B cell (primary cell): ENCODE measurements at regions not wholly inside any gene's neighbourhood (a gene's known extent, or its start where the extent isn't known, plus 50 kb on each side); places are given as distances from the start of the nearest gene placed in this dataset.

Experiments used
- ATAC-seq: fragments of 200-7000 bp; cut with Tn5 transposase; one replicate; pipeline ENCODE4 v1.10.0; 2021; ENCODE audit warnings: low read depth, mild to moderate bottlenecking, moderate number of reproducible peaks, moderate library complexity
- CTCF ChIA-PET: fragments of 350-600 bp; sonication (Branson Sonifier 250); formaldehyde crosslinking; loops from one replicate; lab custom pipeline; 2021; ENCODE audit warnings: antibody characterized with exemption, inconsistent platforms; lab: Charles Lee
- POLR2A ChIA-PET: fragments of 350-600 bp; sonication (Branson Sonifier 250); formaldehyde crosslinking; loops from one replicate; lab custom pipeline; 2021; ENCODE audit warnings: antibody characterized with exemption; lab: Charles Lee
- DNase-seq: peaks from one replicate; pipeline ENCODE4 v3.0.0; 2013
- H2AFZ ChIP-seq: 2 replicates; pipeline ENCODE4 v1.6.1; 2012; ENCODE audit warnings: mild to moderate bottlenecking, low read depth, low read length; ENCODE audit not compliant: insufficient read depth, poor library complexity, severe bottlenecking
- H3K27ac ChIP-seq, 2 donors: 1 replicate in 1 of 2; 2 replicates in 1 of 2; pipeline ENCODE4 v1.5.1; 2012 to 2013; ENCODE audit warnings: low read length in 2 of 2, mild to moderate bottlenecking in 2 of 2, moderate library complexity in 1 of 2
- H3K27me3 ChIP-seq, 4 experiments: fragments of 200-600 bp in 1 of 4; sonication (generic) in 1 of 4; replicated peaks in 1 of 4; 1 replicate in 2 of 4; 2 replicates in 2 of 4; pipeline versions ENCODE4 v1.6.1 to v1.7.0; 2013 to 2016; ENCODE audit warnings: low read length in 3 of 4, mild to moderate bottlenecking in 2 of 4, mixed read lengths in 1 of 4, moderate library complexity in 1 of 4; ENCODE audit not compliant: insufficient read depth in 4 of 4, control insufficient read depth in 3 of 4; ENCODE audit errors: control extremely low read depth in 1 of 4
- H3K36me3 ChIP-seq, 2 experiments: replicated peaks in 1 of 2; 1 replicate in 1 of 2; 2 replicates in 1 of 2; pipeline versions ENCODE4 v1.6.1 to v1.7.1; 2013; ENCODE audit warnings: low read length in 1 of 2; ENCODE audit not compliant: insufficient read depth in 2 of 2, control insufficient read depth in 1 of 2; ENCODE audit errors: control extremely low read depth in 1 of 2, extremely low read depth in 1 of 2
- H3K4me1 ChIP-seq, 2 donors: fragments of 200-600 bp in 1 of 2; sonication (generic) in 1 of 2; 1 replicate in 1 of 2; 2 replicates in 1 of 2; pipeline versions ENCODE4 v1.5.1 to v1.6.1; 2013 to 2017; ENCODE audit warnings: low read length in 2 of 2; ENCODE audit not compliant: control insufficient read depth in 2 of 2, insufficient read depth in 2 of 2
- H3K4me2 ChIP-seq: replicated peaks from 2 replicates; pipeline ENCODE3; 2012; ENCODE audit warnings: mild to moderate bottlenecking, low read depth, low read length; ENCODE audit not compliant: poor library complexity, severe bottlenecking
- H3K4me3 ChIP-seq, 5 experiments: fragments of 200-600 bp in 1 of 5; sonication (generic) in 1 of 5; 1 replicate in 3 of 5; 2 replicates in 2 of 5; pipeline versions ENCODE4 v1.5.1 to v1.7.0; 2011 to 2016; ENCODE audit warnings: low read length in 4 of 5, mild to moderate bottlenecking in 4 of 5, low read depth in 2 of 5, control low read depth in 1 of 5, moderate library complexity in 1 of 5; ENCODE audit not compliant: insufficient read depth in 1 of 5; ENCODE audit errors: control extremely low read depth in 1 of 5, extremely low read depth in 1 of 5
- H3K79me2 ChIP-seq: fragments of 200-600 bp; sonication (generic); one replicate; pipeline ENCODE4 v1.6.0; 2016; ENCODE audit warnings: low read length; ENCODE audit not compliant: control insufficient read depth, insufficient read depth
- H3K9ac ChIP-seq: fragments of 200-600 bp; sonication (generic); 2 replicates; pipeline ENCODE4 v1.6.1; 2017; ENCODE audit warnings: mild to moderate bottlenecking, low read length, moderate library complexity
- H3K9me3 ChIP-seq, 3 donors: one replicate each; pipeline versions ENCODE4 v1.6.1 to v1.7.1; 2013; ENCODE audit warnings: low read length in 2 of 3; ENCODE audit not compliant: control insufficient read depth in 2 of 3, insufficient read depth in 1 of 3; ENCODE audit errors: control extremely low read depth in 1 of 3
- H4K20me1 ChIP-seq: 2 replicates; pipeline ENCODE4 v1.6.0; 2012; ENCODE audit warnings: mild to moderate bottlenecking, low read length; ENCODE audit not compliant: insufficient read depth, control insufficient read depth, poor library complexity, severe bottlenecking
- H3K27ac Mint-ChIP-seq: one replicate; pipeline ENCODE4 v1.8.0; 2021; ENCODE audit warnings: mixed read lengths
- H3K27me3 Mint-ChIP-seq: one replicate; pipeline ENCODE4 v1.8.0; 2021; ENCODE audit warnings: mixed read lengths
- H3K4me1 Mint-ChIP-seq: one replicate; pipeline ENCODE4 v1.8.0; 2021; ENCODE audit warnings: mixed read lengths
- H3K4me3 Mint-ChIP-seq: one replicate; pipeline ENCODE4 v1.8.0; 2021; ENCODE audit warnings: mixed read lengths
- H3K9me3 Mint-ChIP-seq: one replicate; pipeline ENCODE4 v1.8.0; 2022; ENCODE audit warnings: mixed read lengths; ENCODE audit not compliant: insufficient read depth
- EZH2 ChIP-seq: IDR thresholded peaks from 2 replicates; pipeline ENCODE4 v1.6.1; 2012; ENCODE audit warnings: borderline replicate concordance, low read depth, mild to moderate bottlenecking, moderate library complexity, low read length; ENCODE audit not compliant: insufficient read depth, poor library complexity, severe bottlenecking
- WGBS: methylation state at CpG from one replicate; pipeline ENCODE4 v1.1.5; 2013; ENCODE audit warnings: missing lambda C conversion rate; ENCODE audit not compliant: insufficient coverage; 5-methylcytosine and 5-hydroxymethylcytosine counted together
- intact Hi-C: fragments of 100-400 bp; cut with micrococcal nuclease; formaldehyde crosslinking; loops from one replicate; pipeline ENCODE4 v1.10.0; 2022
- TF ChIP-seq, protein P1 (sequence below): fragments of 200-600 bp; IDR thresholded peaks from one replicate; pipeline ENCODE4 v1.8.0; 2022; ENCODE audit warnings: antibody characterized with exemption, mild to moderate bottlenecking

DNA sequence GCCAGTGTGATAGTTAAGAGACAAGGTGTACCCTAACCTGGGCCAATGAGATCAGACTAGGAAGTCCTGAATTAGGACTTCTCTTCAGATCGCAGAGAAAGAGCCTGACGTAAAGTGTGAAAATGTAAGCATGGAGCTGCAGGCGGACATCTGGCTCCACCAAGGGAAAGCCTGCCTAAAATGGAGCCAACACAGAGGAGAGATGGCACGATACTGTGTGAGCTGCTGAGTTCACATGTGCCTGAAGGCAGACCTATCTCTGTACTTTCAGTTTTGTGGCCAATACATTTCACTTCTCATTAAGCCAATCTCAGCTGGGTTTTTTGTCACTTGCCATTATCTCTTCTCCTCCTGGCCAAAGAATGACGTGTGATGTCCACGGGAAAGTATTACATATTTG lies 210.5 kb downstream of the ELAVL2 start:
- H3K9me3 ChIP-seq, result no peaks in the 10 kb centered on the region
- no peak overlapping the region for H3K4me3 ChIP-seq
- POLR2A ChIA-PET, result no interaction called here
- no peak overlapping the region for H3K4me2 ChIP-seq
- Mint-ChIP-seq H3K27me3 (no peaks in the 10 kb centered on the region), H3K4me3 (no peak overlapping the region), H3K4me1 (no peaks in the 10 kb centered on the region), H3K9me3 (peaks cover 3% of the 10 kb centered on the region), H3K27ac (no peak overlapping the region)
- DNase-seq (no peak), ATAC-seq (no peak)
- H3K27ac ChIP-seq, result no peak overlapping the region
- H3K9ac ChIP-seq, result no peak overlapping the region
- CTCF ChIA-PET, result no interaction called here
- no peaks in the 10 kb centered on the region for H3K36me3 ChIP-seq
- no peaks in the 10 kb centered on the region for H3K27me3 ChIP-seq
- TF ChIP-seq, protein P1, sequence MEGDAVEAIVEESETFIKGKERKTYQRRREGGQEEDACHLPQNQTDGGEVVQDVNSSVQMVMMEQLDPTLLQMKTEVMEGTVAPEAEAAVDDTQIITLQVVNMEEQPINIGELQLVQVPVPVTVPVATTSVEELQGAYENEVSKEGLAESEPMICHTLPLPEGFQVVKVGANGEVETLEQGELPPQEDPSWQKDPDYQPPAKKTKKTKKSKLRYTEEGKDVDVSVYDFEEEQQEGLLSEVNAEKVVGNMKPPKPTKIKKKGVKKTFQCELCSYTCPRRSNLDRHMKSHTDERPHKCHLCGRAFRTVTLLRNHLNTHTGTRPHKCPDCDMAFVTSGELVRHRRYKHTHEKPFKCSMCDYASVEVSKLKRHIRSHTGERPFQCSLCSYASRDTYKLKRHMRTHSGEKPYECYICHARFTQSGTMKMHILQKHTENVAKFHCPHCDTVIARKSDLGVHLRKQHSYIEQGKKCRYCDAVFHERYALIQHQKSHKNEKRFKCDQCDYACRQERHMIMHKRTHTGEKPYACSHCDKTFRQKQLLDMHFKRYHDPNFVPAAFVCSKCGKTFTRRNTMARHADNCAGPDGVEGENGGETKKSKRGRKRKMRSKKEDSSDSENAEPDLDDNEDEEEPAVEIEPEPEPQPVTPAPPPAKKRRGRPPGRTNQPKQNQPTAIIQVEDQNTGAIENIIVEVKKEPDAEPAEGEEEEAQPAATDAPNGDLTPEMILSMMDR, result no peak
- H2AFZ ChIP-seq, result no peak overlapping the region
- no peaks in the 10 kb centered on the region for H4K20me1 ChIP-seq
- WGBS, result 89% methylated on average over 3 of the region's 6 CpGs
- no peaks in the 10 kb centered on the region for H3K4me1 ChIP-seq
- intact Hi-C loops, result no loop called here
- no peaks in the 10 kb centered on the region for H3K79me2 ChIP-seq

DNA sequence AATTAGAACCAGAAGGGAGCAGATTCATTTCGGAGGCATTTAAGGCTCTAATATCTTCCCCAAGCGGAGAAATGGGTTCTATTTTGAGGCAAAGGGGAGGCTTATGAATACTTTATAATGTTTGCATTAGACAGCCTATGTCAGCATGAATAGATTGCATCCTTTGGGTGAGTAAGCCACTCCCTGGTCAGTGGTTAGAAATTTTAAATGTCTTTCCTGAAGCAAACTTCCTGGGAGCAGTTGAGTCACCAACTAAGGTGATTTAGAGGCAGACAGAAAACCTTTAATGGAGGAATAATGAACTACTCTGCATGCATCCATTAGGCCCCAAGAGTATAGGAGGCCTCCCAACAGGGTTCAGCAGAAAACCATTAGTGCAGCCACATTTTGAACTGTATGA lies 204.9 kb downstream of the ELAVL2 start:
- POLR2A ChIA-PET, result no interaction called here
- WGBS, result no CpG with 5 or more reads among the region's 2 CpGs
- Mint-ChIP-seq H3K4me3 (no peak overlapping the region), H3K9me3 (no peaks in the 10 kb centered on the region), H3K4me1 (no peaks in the 10 kb centered on the region), H3K27me3 (no peaks in the 10 kb centered on the region), H3K27ac (no peak overlapping the region)
- no peaks in the 10 kb centered on the region for H3K79me2 ChIP-seq
- no peaks in the 10 kb centered on the region for H3K9me3 ChIP-seq
- no peak overlapping the region for H3K27ac ChIP-seq
- H2AFZ ChIP-seq, result no peak overlapping the region
- TF ChIP-seq EZH2, result no peak
- TF ChIP-seq, protein P1, result no peak
- H3K4me3 ChIP-seq, result no peak overlapping the region
- no peak overlapping the region for H3K9ac ChIP-seq
- H3K4me1 ChIP-seq, result no peaks in the 10 kb centered on the region
- H3K27me3 ChIP-seq, result no peaks in the 10 kb centered on the region
- CTCF ChIA-PET, result no interaction called here
- DNase-seq (no peak), ATAC-seq (no peak)
- intact Hi-C loops, result no loop called here
- no peak overlapping the region for H3K4me2 ChIP-seq
- no peaks in the 10 kb centered on the region for H3K36me3 ChIP-seq
- no peaks in the 10 kb centered on the region for H4K20me1 ChIP-seq
